HG03439 (cell line): ENCODE measurements at regions not wholly inside any gene's neighbourhood (a gene's known extent, or its start where the extent isn't known, plus 50 kb on each side); places are given as distances from the start of the nearest gene placed in this dataset.

Experiments
- ATAC-seq: cut with Tn5 transposase; IDR thresholded peaks from one replicate; pipeline ENCODE4 v1.9.1; 2021; ENCODE audit warnings: mild to moderate bottlenecking, moderate library complexity; ENCODE audit not compliant: unreplicated experiment

GRCh38 chr13:104024416-104025170 is 958.4 kb upstream of the SLC10A2 start:
- no peak for ATAC-seq

- ATAC-seq = no peak
These were observed 955.7 kb upstream of the SLC10A2 start for GRCh38 chr13:104021806-104022397.

GRCh38 chr13:104017317-104017716 is 951.1 kb upstream of the SLC10A2 start:
- no peak for ATAC-seq

- no peak for ATAC-seq
These were observed 949.6 kb upstream of the SLC10A2 start for GRCh38 chr13:104015646-104016396.

- ATAC-seq = no peak
These were observed 948.8 kb upstream of the SLC10A2 start for GRCh38 chr13:104014803-104015645.

- ATAC-seq = no peak
These were observed 945.5 kb upstream of the SLC10A2 start for GRCh38 chr13:104011505-104012241.

- no peak for ATAC-seq
These were observed 942.6 kb upstream of the SLC10A2 start for GRCh38 chr13:104008541-104009435.

GRCh38 chr13:104008075-104008474 is 941.9 kb upstream of the SLC10A2 start:
- no peak for ATAC-seq

GRCh38 chr13:104006625-104007075 is 940.4 kb upstream of the SLC10A2 start:
- no peak for ATAC-seq

GRCh38 chr13:104004572-104004971 is 938.4 kb upstream of the SLC10A2 start:
- no peak for ATAC-seq

GRCh38 chr13:104002216-104002615 is 936.0 kb upstream of the SLC10A2 start:
- ATAC-seq = no peak

- no peak for ATAC-seq
These were observed 935.5 kb upstream of the SLC10A2 start for GRCh38 chr13:104001766-104002165.

GRCh38 chr13:103996733-103997132 is 930.5 kb upstream of the SLC10A2 start:
- no peak for ATAC-seq

- ATAC-seq = no peak
These were observed 917.7 kb upstream of the SLC10A2 start for GRCh38 chr13:103983948-103984347.

- ATAC-seq = no peak
These were observed 910.2 kb upstream of the SLC10A2 start for GRCh38 chr13:103976371-103976770.

GRCh38 chr13:103973740-103974139 is 907.5 kb upstream of the SLC10A2 start:
- ATAC-seq = no peak

GRCh38 chr13:103969520-103970050 is 903.4 kb upstream of the SLC10A2 start:
- no peak for ATAC-seq

GRCh38 chr13:103965506-103966243 is 899.5 kb upstream of the SLC10A2 start:
- ATAC-seq = no peak
